ENCODE measurements at regions not wholly inside any gene's neighbourhood (a gene's known extent, or its start where the extent isn't known, plus 50 kb on each side); places are given as distances from the start of the nearest gene placed in this dataset.

- no peaks in the 10 kb centered on the region for H3K4me1 ChIP-seq (ENCODE audit: control insufficient read depth in 1 of 2, insufficient read depth in 2 of 2, low read length in 2 of 2)
- peaks cover 1% of the 10 kb centered on the region for H3K4me1 Mint-ChIP-seq
- no peak overlapping the region for H3K4me2 ChIP-seq (replicated peaks; ENCODE audit: extremely low read depth, low read length, poor library complexity, severe bottlenecking)
- H3K36me3 ChIP-seq (replicated peaks in 1 of 2; ENCODE audit: control insufficient read depth in 1 of 2, insufficient read depth in 2 of 2, low read length in 2 of 2), result no peaks in the 10 kb centered on the region
- H3K79me2 ChIP-seq (ENCODE audit: insufficient read depth, low read length), result no peaks in the 10 kb centered on the region
- no peak for TF ChIP-seq CTCF (IDR thresholded peaks at IDR 0.05)
- intact Hi-C loops (cut with micrococcal nuclease), result no loop called here
- no peak overlapping the region for H3K4me3 ChIP-seq (replicated peaks in 1 of 3; ENCODE audit: low read depth in 2 of 3, low read length in 3 of 3)
- peaks cover 0 to 3% of the 10 kb centered on the region in 2 donors for H3K27me3 ChIP-seq (ENCODE audit: control insufficient read depth in 2 of 2, insufficient read depth in 2 of 2, low read length in 2 of 2)
- no peak for DNase-seq
- H2AFZ ChIP-seq (ENCODE audit: insufficient read depth, low read depth, low read length, poor library complexity, severe bottlenecking), result no peak overlapping the region
- H3K27ac Mint-ChIP-seq, result no peak overlapping the region
- H4K20me1 ChIP-seq (ENCODE audit: insufficient read depth, low read length), result no peaks in the 10 kb centered on the region
- peaks cover 0 to 6% of the 10 kb centered on the region in 2 donors for H3K9me3 ChIP-seq (replicated peaks in 1 of 2; ENCODE audit: control insufficient read depth in 1 of 2, insufficient read depth in 1 of 2, low read length in 2 of 2)
- no peak overlapping the region for H3K9ac ChIP-seq (ENCODE audit: insufficient read depth, low read length, poor library complexity, severe bottlenecking)
- no CpG with 5 or more reads among the region's 2 CpGs for WGBS (ENCODE audit: insufficient coverage)
- H3K27ac ChIP-seq (ENCODE audit: low read depth in 1 of 2, low read length in 2 of 2), result no peak overlapping the region
- H3K4me3 Mint-ChIP-seq, result no peak overlapping the region
- peaks cover 4 to 14% (median 10%) of the 10 kb centered on the region in 7 donors for H3K9me3 Mint-ChIP-seq
- H3K27me3 Mint-ChIP-seq (ENCODE audit: low read depth in 3 of 3), result peaks cover 10 to 12% (median 11%) of the 10 kb centered on the region in 3 donors
- no peaks in the 10 kb centered on the region for H3K36me3 Mint-ChIP-seq
Measured at GRCh38 chr17:72534265-72534664, 413.4 kb downstream of the SOX9 start.

GRCh38 chr17:72534776-72535175 is 414.0 kb downstream of the SOX9 start:
- H3K36me3 Mint-ChIP-seq, result no peaks in the 10 kb centered on the region
- no peaks in the 10 kb centered on the region for H3K79me2 ChIP-seq (ENCODE audit: insufficient read depth, low read length)
- no peaks in the 10 kb centered on the region for H3K4me1 ChIP-seq (ENCODE audit: control insufficient read depth in 1 of 2, insufficient read depth in 2 of 2, low read length in 2 of 2)
- H3K27me3 Mint-ChIP-seq (ENCODE audit: low read depth in 3 of 3), result peaks cover 15 to 17% (median 15%) of the 10 kb centered on the region in 3 donors
- no peak for DNase-seq
- WGBS (ENCODE audit: insufficient coverage), result 94% methylated on average over 2 of the region's 3 CpGs
- no peak overlapping the region for H3K4me3 Mint-ChIP-seq
- peaks cover under 1 to 8% of the 10 kb centered on the region in 2 donors for H3K27me3 ChIP-seq (ENCODE audit: control insufficient read depth in 2 of 2, insufficient read depth in 2 of 2, low read length in 2 of 2)
- H3K27ac ChIP-seq (ENCODE audit: low read depth in 1 of 2, low read length in 2 of 2), result no peak overlapping the region
- no peak overlapping the region for H3K27ac Mint-ChIP-seq
- H3K4me2 ChIP-seq (replicated peaks; ENCODE audit: extremely low read depth, low read length, poor library complexity, severe bottlenecking), result no peak overlapping the region
- peaks cover 0 to 6% of the 10 kb centered on the region in 2 donors for H3K9me3 ChIP-seq (replicated peaks in 1 of 2; ENCODE audit: control insufficient read depth in 1 of 2, insufficient read depth in 1 of 2, low read length in 2 of 2)
- no peaks in the 10 kb centered on the region for H4K20me1 ChIP-seq (ENCODE audit: insufficient read depth, low read length)
- H3K9ac ChIP-seq (ENCODE audit: insufficient read depth, low read length, poor library complexity, severe bottlenecking), result no peak overlapping the region
- peaks cover 2% of the 10 kb centered on the region for H3K4me1 Mint-ChIP-seq
- no peaks in the 10 kb centered on the region for H3K36me3 ChIP-seq (replicated peaks in 1 of 2; ENCODE audit: control insufficient read depth in 1 of 2, insufficient read depth in 2 of 2, low read length in 2 of 2)
- no peak overlapping the region for H3K4me3 ChIP-seq (replicated peaks in 1 of 3; ENCODE audit: low read depth in 2 of 3, low read length in 3 of 3)
- no peak for TF ChIP-seq CTCF (IDR thresholded peaks at IDR 0.05)
- H2AFZ ChIP-seq (ENCODE audit: insufficient read depth, low read depth, low read length, poor library complexity, severe bottlenecking), result no peak overlapping the region
- peaks cover 4 to 15% (median 10%) of the 10 kb centered on the region in 7 donors for H3K9me3 Mint-ChIP-seq
- intact Hi-C loops (cut with micrococcal nuclease), result loop anchor here in 1 of 2 donors (5.0 kb wide), 1 partner anchor 1897 kb away; no protein-coding TSS in a partner anchor
